ENCODE measurements at regions not wholly inside any gene's neighbourhood (a gene's known extent, or its start where the extent isn't known, plus 50 kb on each side); places are given as distances from the start of the nearest gene placed in this dataset.

GRCh38 chr22:47391169-47392053 lies 629.0 kb downstream of the TBC1D22A start:
- no peak for ATAC-seq (ENCODE audit: low read depth)
- no peak for DNase-seq (ENCODE audit: low spot score in 2 of 2)
- no peak overlapping the region for H3K4me3 Mint-ChIP-seq
- no peaks in the 10 kb centered on the region for H3K4me1 Mint-ChIP-seq
- no peaks in the 10 kb centered on the region for H3K36me3 Mint-ChIP-seq
- no peak overlapping the region for H3K27ac Mint-ChIP-seq
- H3K27me3 Mint-ChIP-seq, result no peaks in the 10 kb centered on the region
- no peaks in the 10 kb centered on the region for H3K9me3 Mint-ChIP-seq

- ATAC-seq (ENCODE audit: low read depth) (no peak), DNase-seq (ENCODE audit: low spot score in 2 of 2) (no peak)
- Mint-ChIP-seq H3K27ac (no peak overlapping the region), H3K4me1 (no peaks in the 10 kb centered on the region), H3K4me3 (no peak overlapping the region), H3K36me3 (no peaks in the 10 kb centered on the region), H3K27me3 (no peaks in the 10 kb centered on the region), H3K9me3 (no peaks in the 10 kb centered on the region)
These were observed 627.8 kb downstream of the TBC1D22A start for GRCh38 chr22:47390026-47390970.

DNA sequence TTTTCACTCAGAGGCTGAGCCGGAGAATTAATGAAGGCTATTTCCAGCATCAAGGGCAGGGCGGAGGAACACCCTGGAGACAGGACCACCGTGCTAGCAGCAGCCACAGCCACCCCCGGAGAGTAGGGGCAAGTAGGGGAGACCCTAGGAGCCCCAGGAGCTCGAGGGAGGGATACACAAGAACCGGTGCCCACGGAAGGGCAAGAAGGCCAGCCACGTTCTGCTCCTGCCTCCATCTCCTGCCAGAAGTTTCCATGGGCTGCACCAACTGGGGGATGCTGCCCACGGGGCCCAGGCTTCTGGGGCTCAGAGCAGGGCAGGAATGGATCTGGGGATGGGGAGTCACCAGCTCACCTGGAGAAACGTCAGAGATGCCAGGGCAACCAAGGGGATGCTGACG lies 626.8 kb downstream of the TBC1D22A start:
- Mint-ChIP-seq H3K4me3 (no peak overlapping the region), H3K9me3 (no peaks in the 10 kb centered on the region), H3K36me3 (no peaks in the 10 kb centered on the region), H3K4me1 (no peaks in the 10 kb centered on the region), H3K27ac (no peak overlapping the region), H3K27me3 (no peaks in the 10 kb centered on the region)
- ATAC-seq (ENCODE audit: low read depth) (no peak), DNase-seq (ENCODE audit: low spot score in 2 of 2) (no peak)

DNA sequence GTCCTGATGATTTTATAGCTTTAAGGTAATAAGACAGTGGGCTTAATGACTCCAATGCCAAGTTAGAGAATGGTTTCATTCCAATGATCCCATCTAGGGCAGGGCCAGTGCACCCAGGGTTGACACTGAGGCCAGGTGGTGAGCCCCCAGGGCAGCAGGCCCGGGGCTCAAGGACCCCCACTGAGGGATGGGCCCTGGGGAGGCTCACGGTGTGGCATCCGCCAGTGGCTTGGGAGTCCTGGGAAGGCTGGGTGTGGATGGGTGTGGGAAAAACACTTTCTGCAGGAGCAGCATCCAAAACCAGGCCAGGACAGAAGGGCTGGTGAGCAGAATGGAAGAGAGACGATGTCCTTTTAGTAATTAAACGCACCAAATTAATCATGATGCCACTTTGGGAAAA lies 626.3 kb downstream of the TBC1D22A start:
- no peaks in the 10 kb centered on the region for H3K9me3 Mint-ChIP-seq
- no peak overlapping the region for H3K27ac Mint-ChIP-seq
- peaks cover 2% of the 10 kb centered on the region for H3K27me3 Mint-ChIP-seq
- H3K36me3 Mint-ChIP-seq, result no peaks in the 10 kb centered on the region
- no peak for DNase-seq (ENCODE audit: low spot score in 2 of 2)
- no peaks in the 10 kb centered on the region for H3K4me1 Mint-ChIP-seq
- H3K4me3 Mint-ChIP-seq, result no peak overlapping the region
- no peak for ATAC-seq (ENCODE audit: low read depth)

DNA sequence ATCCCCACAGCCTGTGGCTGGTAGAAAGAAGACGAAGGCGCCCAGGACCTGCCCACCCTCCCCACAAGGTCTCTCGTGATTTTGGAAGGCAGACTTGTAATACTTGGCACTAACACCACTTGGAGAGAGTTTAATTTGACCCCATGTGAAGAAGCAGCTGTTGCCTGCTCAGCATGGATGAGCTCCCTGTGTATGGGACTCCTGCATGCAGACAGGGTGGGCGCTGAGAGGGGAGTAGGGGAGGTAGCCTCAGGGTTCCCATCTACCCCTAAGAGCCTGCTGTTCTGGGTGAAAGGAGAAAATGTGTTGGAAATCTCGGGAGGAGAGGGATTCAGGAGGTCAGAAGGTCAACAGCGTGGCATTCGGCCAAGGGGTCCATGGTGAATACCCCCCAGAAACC lies 625.9 kb downstream of the TBC1D22A start:
- DNase-seq (ENCODE audit: low spot score in 2 of 2), result no peak
- H3K9me3 Mint-ChIP-seq, result no peaks in the 10 kb centered on the region

GRCh38 chr22:47386812-47387510 lies 624.5 kb downstream of the TBC1D22A start:
- Mint-ChIP-seq H3K27ac (no peak overlapping the region), H3K9me3 (no peaks in the 10 kb centered on the region), H3K4me3 (no peak overlapping the region), H3K36me3 (no peaks in the 10 kb centered on the region), H3K4me1 (no peaks in the 10 kb centered on the region), H3K27me3 (peaks cover 2% of the 10 kb centered on the region)
- ATAC-seq (ENCODE audit: low read depth) (no peak), DNase-seq (ENCODE audit: low spot score in 2 of 2) (no peak)

More for the DNA sequence above, 625.9 kb downstream of the TBC1D22A start:
- Mint-ChIP-seq H3K4me1 (no peaks in the 10 kb centered on the region), H3K27me3 (peaks cover 2% of the 10 kb centered on the region), H3K4me3 (no peak overlapping the region), H3K36me3 (no peaks in the 10 kb centered on the region), H3K27ac (no peak overlapping the region)
- no peak for ATAC-seq (ENCODE audit: low read depth)

- Mint-ChIP-seq H3K4me1 (no peaks in the 10 kb centered on the region), H3K36me3 (no peaks in the 10 kb centered on the region), H3K27me3 (peaks cover 2% of the 10 kb centered on the region), H3K4me3 (no peak overlapping the region), H3K27ac (no peak overlapping the region), H3K9me3 (no peaks in the 10 kb centered on the region)
- DNase-seq (ENCODE audit: low spot score in 2 of 2), result no peak
- ATAC-seq (ENCODE audit: low read depth), result no peak
These were observed 622.5 kb downstream of the TBC1D22A start for GRCh38 chr22:47384977-47385376.

DNA sequence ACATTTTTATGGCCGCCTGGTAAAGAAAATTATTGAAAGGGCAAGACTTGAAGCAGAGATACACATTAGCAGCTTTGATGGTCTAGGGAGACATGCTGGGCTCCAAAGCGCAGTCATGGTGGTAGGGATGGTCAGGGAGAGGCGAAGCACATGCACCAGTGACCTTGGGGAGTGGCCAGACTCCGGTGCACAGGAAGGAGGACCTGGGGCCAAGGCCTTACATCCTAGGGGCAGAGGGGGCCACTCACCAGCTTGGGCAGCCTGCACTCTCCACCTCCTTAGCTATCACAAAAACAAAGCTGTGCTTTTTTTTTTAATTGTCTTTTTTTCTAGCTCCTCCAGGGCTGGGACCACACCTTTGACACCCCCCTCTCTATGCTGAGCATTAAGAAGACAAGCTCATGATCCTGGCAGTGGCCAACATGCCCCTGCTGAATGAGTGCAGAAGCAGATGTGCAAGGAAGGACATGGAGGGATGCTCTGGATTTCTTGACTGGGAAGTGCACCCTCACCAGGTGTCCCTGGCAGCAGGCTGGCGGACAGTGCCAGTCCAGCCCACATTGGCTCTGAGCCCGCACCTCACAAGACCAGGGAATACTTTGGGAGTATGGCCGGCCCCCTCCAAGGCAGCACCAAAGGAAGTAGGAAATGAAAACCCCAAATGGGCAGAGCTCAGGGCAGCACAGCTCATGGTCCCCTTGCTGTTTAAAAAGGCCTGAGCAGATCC lies 619.9 kb downstream of the TBC1D22A start:
- H3K36me3 Mint-ChIP-seq, result peaks cover 5% of the 10 kb centered on the region
- no peak for DNase-seq (ENCODE audit: low spot score in 2 of 2)
- H3K27me3 Mint-ChIP-seq, result peaks cover 2% of the 10 kb centered on the region
- no peak overlapping the region for H3K27ac Mint-ChIP-seq
- H3K4me1 Mint-ChIP-seq, result no peaks in the 10 kb centered on the region
- ATAC-seq (ENCODE audit: low read depth), result no peak
- peaks cover 5% of the 10 kb centered on the region for H3K9me3 Mint-ChIP-seq
- H3K4me3 Mint-ChIP-seq, result no peak overlapping the region

GRCh38 chr22:47381240-47381639 lies 618.8 kb downstream of the TBC1D22A start:
- no peak for ATAC-seq (ENCODE audit: low read depth)
- H3K4me1 Mint-ChIP-seq, result no peaks in the 10 kb centered on the region

GRCh38 chr22:47380692-47381091 lies 618.2 kb downstream of the TBC1D22A start:
- Mint-ChIP-seq H3K4me3 (no peak overlapping the region), H3K27me3 (peaks cover 2% of the 10 kb centered on the region), H3K9me3 (peaks cover 5% of the 10 kb centered on the region), H3K36me3 (peaks cover 5% of the 10 kb centered on the region), H3K4me1 (no peaks in the 10 kb centered on the region), H3K27ac (no peak overlapping the region)
- ATAC-seq (ENCODE audit: low read depth) (no peak), DNase-seq (ENCODE audit: low spot score in 2 of 2) (no peak)

More at GRCh38 chr22:47381240-47381639, 618.8 kb downstream of the TBC1D22A start:
- H3K36me3 Mint-ChIP-seq, result peaks cover 5% of the 10 kb centered on the region
- no peak for DNase-seq (ENCODE audit: low spot score in 2 of 2)
- peaks cover 2% of the 10 kb centered on the region for H3K27me3 Mint-ChIP-seq
- no peak overlapping the region for H3K27ac Mint-ChIP-seq
- H3K9me3 Mint-ChIP-seq, result peaks cover 5% of the 10 kb centered on the region
- no peak overlapping the region for H3K4me3 Mint-ChIP-seq

GRCh38 chr22:47379037-47379436 lies 616.6 kb downstream of the TBC1D22A start:
- H3K4me3 Mint-ChIP-seq, result no peak overlapping the region
- H3K9me3 Mint-ChIP-seq, result peaks cover 5% of the 10 kb centered on the region
- no peaks in the 10 kb centered on the region for H3K4me1 Mint-ChIP-seq
- DNase-seq (ENCODE audit: low spot score in 2 of 2), result no peak
- no peak for ATAC-seq (ENCODE audit: low read depth)
- H3K36me3 Mint-ChIP-seq, result peaks cover 5% of the 10 kb centered on the region
- H3K27me3 Mint-ChIP-seq, result peaks cover 4% of the 10 kb centered on the region
- H3K27ac Mint-ChIP-seq, result no peak overlapping the region

GRCh38 chr22:47377926-47378560 lies 615.6 kb downstream of the TBC1D22A start:
- no peaks in the 10 kb centered on the region for H3K4me1 Mint-ChIP-seq
- H3K9me3 Mint-ChIP-seq, result peaks cover 5% of the 10 kb centered on the region
- H3K4me3 Mint-ChIP-seq, result no peak overlapping the region
- H3K27me3 Mint-ChIP-seq, result peaks cover 3% of the 10 kb centered on the region
- DNase-seq (ENCODE audit: low spot score in 2 of 2) (no peak), ATAC-seq (ENCODE audit: low read depth) (no peak)
- no peak overlapping the region for H3K27ac Mint-ChIP-seq
- peaks cover 5% of the 10 kb centered on the region for H3K36me3 Mint-ChIP-seq
